Stimulated activated naive CD8-positive, alpha-beta T cell treated with anti-CD3 and anti-CD28 coated beads, Interleukin-15, amount 100 ng/mL, for 72 hours (primary cell): ENCODE measurements at regions not wholly inside any gene's neighbourhood (a gene's known extent, or its start where the extent isn't known, plus 50 kb on each side); places are given as distances from the start of the nearest gene placed in this dataset.
"Not testable (repeated sequence)": the region's sequence is repeated elsewhere in the genome, so short reads cannot be mapped to it uniquely, and the experiment has no call there.

Experiments
- ATAC-seq: fragments of 150-1000 bp; cut with Tn5 transposase; 2 replicates; pipeline ENCODE4 v1.10.0; 2021; ENCODE audit warnings: mild to moderate bottlenecking, moderate library complexity
- DNase-seq, 2 donors: peaks; one replicate each; pipeline ENCODE4 v3.0.0; 2021 to 2022
- H3K27ac Mint-ChIP-seq, 2 donors: one replicate each; pipeline ENCODE4 v1.8.0; 2022; ENCODE audit warnings: mild to moderate bottlenecking in 2 of 2, mixed read lengths in 2 of 2, moderate library complexity in 2 of 2
- H3K27me3 Mint-ChIP-seq: one replicate; pipeline ENCODE4 v1.8.0; 2022; ENCODE audit warnings: mixed read lengths
- H3K4me1 Mint-ChIP-seq: one replicate; pipeline ENCODE4 v1.8.0; 2022; ENCODE audit warnings: mild to moderate bottlenecking, mixed read lengths
- H3K4me3 Mint-ChIP-seq, 2 donors: one replicate each; pipeline ENCODE4 v1.8.0; 2022; ENCODE audit warnings: mild to moderate bottlenecking in 2 of 2, mixed read lengths in 2 of 2, moderate library complexity in 1 of 2
- H3K9me3 Mint-ChIP-seq, 2 donors: one replicate each; pipeline ENCODE4 v1.8.0; 2022; ENCODE audit warnings: mixed read lengths in 2 of 2

- peaks cover 0 to 11% of the 10 kb centered on the region in 2 donors for H3K9me3 Mint-ChIP-seq
- no peaks in the 10 kb centered on the region for H3K4me1 Mint-ChIP-seq
- DNase-seq (no peak), ATAC-seq (no peak)
- no peaks in the 10 kb centered on the region for H3K27me3 Mint-ChIP-seq
- H3K27ac Mint-ChIP-seq, result no peak overlapping the region
- no peak overlapping the region for H3K4me3 Mint-ChIP-seq
Measured at GRCh38 chrX:78822157-78822690, 74.7 kb downstream of the LPAR4 start.

GRCh38 chrX:78831523-78831922 is 84.0 kb downstream of the LPAR4 start:
- ATAC-seq, result no peak
- H3K4me1 Mint-ChIP-seq, result no peaks in the 10 kb centered on the region

GRCh38 chrX:78838709-78839108 is 91.2 kb downstream of the LPAR4 start:
- no peak for DNase-seq
- H3K4me3 Mint-ChIP-seq, result no peak overlapping the region
- H3K27me3 Mint-ChIP-seq, result no peaks in the 10 kb centered on the region
- H3K9me3 Mint-ChIP-seq, result no peaks in the 10 kb centered on the region
- H3K27ac Mint-ChIP-seq, result no peak overlapping the region
- ATAC-seq, result no peak
- H3K4me1 Mint-ChIP-seq, result no peaks in the 10 kb centered on the region

More at GRCh38 chrX:78831523-78831922, 84.0 kb downstream of the LPAR4 start:
- Mint-ChIP-seq H3K27ac (no peak overlapping the region), H3K9me3 (no peaks in the 10 kb centered on the region), H3K4me3 (no peak overlapping the region), H3K27me3 (no peaks in the 10 kb centered on the region)
- DNase-seq, result no peak

GRCh38 chrX:78839711-78840110 is 92.2 kb downstream of the LPAR4 start:
- Mint-ChIP-seq H3K4me3 (no peak overlapping the region), H3K27ac (no peak overlapping the region), H3K9me3 (no peaks in the 10 kb centered on the region), H3K27me3 (no peaks in the 10 kb centered on the region), H3K4me1 (no peaks in the 10 kb centered on the region)
- no peak for DNase-seq
- ATAC-seq, result no peak

- H3K27ac Mint-ChIP-seq, ATAC-seq, DNase-seq, H3K4me1 Mint-ChIP-seq, H3K4me3 Mint-ChIP-seq, H3K9me3 Mint-ChIP-seq, H3K27me3 Mint-ChIP-seq: not testable (repeated sequence)
Measured at GRCh38 chrX:78844218-78844617, 96.7 kb downstream of the LPAR4 start.

GRCh38 chrX:78881248-78881647 is 63.9 kb upstream of the P2RY10 start:
- H3K4me3 Mint-ChIP-seq, H3K27ac Mint-ChIP-seq, ATAC-seq, DNase-seq, H3K27me3 Mint-ChIP-seq, H3K4me1 Mint-ChIP-seq: not testable (repeated sequence)
- peaks cover 17 to 25% of the 10 kb centered on the region in 2 donors for H3K9me3 Mint-ChIP-seq

GRCh38 chrX:78886550-78886949 is 58.6 kb upstream of the P2RY10 start:
- Mint-ChIP-seq H3K4me3 (peak overlapping the region in 1 of 2 donors; percentile 21), H3K9me3 (no peaks in the 10 kb centered on the region), H3K4me1 (peaks cover 10% of the 10 kb centered on the region), H3K27me3 (no peaks in the 10 kb centered on the region), H3K27ac (peak overlapping the region in 1 of 2 donors; percentile 62)
- DNase-seq, result no peak
- ATAC-seq, result peak; percentile 66
